ENCODE measurements at regions not wholly inside any gene's neighbourhood (a gene's known extent, or its start where the extent isn't known, plus 50 kb on each side); places are given as distances from the start of the nearest gene placed in this dataset.

GRCh38 chr2:194730266-194730665, 926.8 kb upstream of the SLC39A10 start (continued):
- TF ChIP-seq CHD7 (IDR thresholded peaks at IDR 0.05; ENCODE audit: insufficient replicate concordance, low read length): no peak
